Dendritic cell treated with granulocyte-macrophage colony-stimulating factor and Interleukin-4, amounts not matched to agents 40 ng/mL and 50 ng/mL, for 4 days (primary cell): ENCODE measurements at regions not wholly inside any gene's neighbourhood (a gene's known extent, or its start where the extent isn't known, plus 50 kb on each side); places are given as distances from the start of the nearest gene placed in this dataset.

ENCODE experiments used
- H3K27ac Mint-ChIP-seq: one replicate; pipeline ENCODE4 v1.8.0; 2022; ENCODE audit warnings: mild to moderate bottlenecking, mixed read lengths
- H3K27me3 Mint-ChIP-seq: one replicate; pipeline ENCODE4 v1.8.0; 2022; ENCODE audit warnings: mild to moderate bottlenecking, mixed read lengths
- H3K36me3 Mint-ChIP-seq: one replicate; pipeline ENCODE4 v1.8.0; 2022; ENCODE audit warnings: low read depth, mixed read lengths
- H3K4me1 Mint-ChIP-seq: one replicate; pipeline ENCODE4 v1.8.0; 2022; ENCODE audit warnings: low read depth, mixed read lengths
- H3K4me3 Mint-ChIP-seq: one replicate; pipeline ENCODE4 v1.8.0; 2022; ENCODE audit warnings: mild to moderate bottlenecking, moderate library complexity, mixed read lengths
- H3K9me3 Mint-ChIP-seq: one replicate; pipeline ENCODE4 v1.8.0; 2022; ENCODE audit warnings: mixed read lengths
- intact Hi-C: fragments of 100-400 bp; cut with micrococcal nuclease; formaldehyde crosslinking; loops from one replicate; pipeline ENCODE4 v1.15.0; 2022

- peaks cover 11% of the 10 kb centered on the region for H3K9me3 Mint-ChIP-seq
- H3K27ac Mint-ChIP-seq: no peak overlapping the region
- H3K36me3 Mint-ChIP-seq: no peaks in the 10 kb centered on the region
- peaks cover 29% of the 10 kb centered on the region for H3K4me1 Mint-ChIP-seq
- peaks cover 7% of the 10 kb centered on the region for H3K27me3 Mint-ChIP-seq
- no peak overlapping the region for H3K4me3 Mint-ChIP-seq
- intact Hi-C loops: no loop called here
Measured at GRCh38 chr5:68352166-68352565, 136.6 kb downstream of the PIK3R1 start.

- intact Hi-C loops: no loop called here
- H3K27me3 Mint-ChIP-seq: peaks cover 7% of the 10 kb centered on the region
- peaks cover 17% of the 10 kb centered on the region for H3K4me1 Mint-ChIP-seq
- no peaks in the 10 kb centered on the region for H3K36me3 Mint-ChIP-seq
- H3K9me3 Mint-ChIP-seq: no peaks in the 10 kb centered on the region
- H3K27ac Mint-ChIP-seq: no peak overlapping the region
- no peak overlapping the region for H3K4me3 Mint-ChIP-seq
Measured at GRCh38 chr5:68353605-68354004, 138.0 kb downstream of the PIK3R1 start.

- intact Hi-C loops: no loop called here
- no peak overlapping the region for H3K27ac Mint-ChIP-seq
- no peaks in the 10 kb centered on the region for H3K36me3 Mint-ChIP-seq
- no peaks in the 10 kb centered on the region for H3K9me3 Mint-ChIP-seq
- H3K4me3 Mint-ChIP-seq: no peak overlapping the region
- H3K27me3 Mint-ChIP-seq: peaks cover 7% of the 10 kb centered on the region
- peaks cover 17% of the 10 kb centered on the region for H3K4me1 Mint-ChIP-seq
Measured at GRCh38 chr5:68354315-68354714, 138.8 kb downstream of the PIK3R1 start.

- Mint-ChIP-seq H3K27me3 (peaks cover 8% of the 10 kb centered on the region), H3K36me3 (no peaks in the 10 kb centered on the region), H3K4me1 (peaks cover 21% of the 10 kb centered on the region), H3K4me3 (no peak overlapping the region), H3K27ac (no peak overlapping the region), H3K9me3 (no peaks in the 10 kb centered on the region)
- intact Hi-C loops: no loop called here
Measured at GRCh38 chr5:68356216-68356615, 140.7 kb downstream of the PIK3R1 start.

- Mint-ChIP-seq H3K27ac (no peak overlapping the region), H3K4me3 (no peak overlapping the region), H3K4me1 (peaks cover 21% of the 10 kb centered on the region), H3K36me3 (no peaks in the 10 kb centered on the region), H3K27me3 (peaks cover 8% of the 10 kb centered on the region), H3K9me3 (no peaks in the 10 kb centered on the region)
- intact Hi-C loops: no loop called here
Measured at GRCh38 chr5:68356623-68357022, 141.1 kb downstream of the PIK3R1 start.

GRCh38 chr5:68359699-68360098, 144.1 kb downstream of the PIK3R1 start:
- peaks cover 3% of the 10 kb centered on the region for H3K27me3 Mint-ChIP-seq
- intact Hi-C loops: no loop called here
- H3K4me3 Mint-ChIP-seq: no peak overlapping the region
- no peaks in the 10 kb centered on the region for H3K36me3 Mint-ChIP-seq
- H3K27ac Mint-ChIP-seq: no peak overlapping the region
- peaks cover 5% of the 10 kb centered on the region for H3K4me1 Mint-ChIP-seq
- no peaks in the 10 kb centered on the region for H3K9me3 Mint-ChIP-seq

GRCh38 chr5:68362331-68362730, 146.8 kb downstream of the PIK3R1 start:
- Mint-ChIP-seq H3K27ac (no peak overlapping the region), H3K4me3 (no peak overlapping the region), H3K36me3 (no peaks in the 10 kb centered on the region), H3K27me3 (peaks cover 2% of the 10 kb centered on the region), H3K9me3 (no peaks in the 10 kb centered on the region), H3K4me1 (peaks cover 4% of the 10 kb centered on the region)
- intact Hi-C loops: no loop called here

GRCh38 chr5:68365889-68366288, 150.3 kb downstream of the PIK3R1 start:
- Mint-ChIP-seq H3K4me3 (no peak overlapping the region), H3K36me3 (no peaks in the 10 kb centered on the region), H3K4me1 (peaks cover 24% of the 10 kb centered on the region), H3K9me3 (no peaks in the 10 kb centered on the region), H3K27ac (no peak overlapping the region), H3K27me3 (no peaks in the 10 kb centered on the region)
- intact Hi-C loops: no loop called here

- Mint-ChIP-seq H3K4me3 (no peak overlapping the region), H3K4me1 (peaks cover 33% of the 10 kb centered on the region), H3K36me3 (no peaks in the 10 kb centered on the region)
Measured at GRCh38 chr5:68367287-68367686, 151.7 kb downstream of the PIK3R1 start.

GRCh38 chr5:68367717-68368116, 152.2 kb downstream of the PIK3R1 start:
- intact Hi-C loops: no loop called here
- no peaks in the 10 kb centered on the region for H3K9me3 Mint-ChIP-seq
- H3K27ac Mint-ChIP-seq: no peak overlapping the region
- peaks cover 37% of the 10 kb centered on the region for H3K4me1 Mint-ChIP-seq
- H3K27me3 Mint-ChIP-seq: no peaks in the 10 kb centered on the region
- no peaks in the 10 kb centered on the region for H3K36me3 Mint-ChIP-seq
- H3K4me3 Mint-ChIP-seq: no peak overlapping the region

More at GRCh38 chr5:68367287-68367686, 151.7 kb downstream of the PIK3R1 start:
- no peak overlapping the region for H3K27ac Mint-ChIP-seq
- intact Hi-C loops: no loop called here
- no peaks in the 10 kb centered on the region for H3K27me3 Mint-ChIP-seq
- H3K9me3 Mint-ChIP-seq: no peaks in the 10 kb centered on the region

- no peak overlapping the region for H3K4me3 Mint-ChIP-seq
- no peaks in the 10 kb centered on the region for H3K27me3 Mint-ChIP-seq
- peaks cover 43% of the 10 kb centered on the region for H3K4me1 Mint-ChIP-seq
- H3K27ac Mint-ChIP-seq: no peak overlapping the region
- intact Hi-C loops: no loop called here
- H3K9me3 Mint-ChIP-seq: no peaks in the 10 kb centered on the region
- no peaks in the 10 kb centered on the region for H3K36me3 Mint-ChIP-seq
Measured at GRCh38 chr5:68368311-68369022, 152.9 kb downstream of the PIK3R1 start.

- Mint-ChIP-seq H3K4me1 (peaks cover 43% of the 10 kb centered on the region), H3K27me3 (no peaks in the 10 kb centered on the region), H3K27ac (peak overlapping the region; percentile 51), H3K4me3 (no peak overlapping the region), H3K9me3 (no peaks in the 10 kb centered on the region), H3K36me3 (no peaks in the 10 kb centered on the region)
- intact Hi-C loops: no loop called here
Measured at GRCh38 chr5:68369023-68369359, 153.4 kb downstream of the PIK3R1 start.

- H3K27me3 Mint-ChIP-seq: no peaks in the 10 kb centered on the region
- intact Hi-C loops: no loop called here
- peak overlapping the region; percentile 51 for H3K27ac Mint-ChIP-seq
- H3K36me3 Mint-ChIP-seq: no peaks in the 10 kb centered on the region
- no peaks in the 10 kb centered on the region for H3K9me3 Mint-ChIP-seq
- H3K4me1 Mint-ChIP-seq: peaks cover 43% of the 10 kb centered on the region
- H3K4me3 Mint-ChIP-seq: peak overlapping the region; percentile 39
Measured at GRCh38 chr5:68369457-68370125, 154.0 kb downstream of the PIK3R1 start.

GRCh38 chr5:68370196-68370595, 154.6 kb downstream of the PIK3R1 start:
- peaks cover 49% of the 10 kb centered on the region for H3K4me1 Mint-ChIP-seq
- no peaks in the 10 kb centered on the region for H3K9me3 Mint-ChIP-seq
- no peak overlapping the region for H3K4me3 Mint-ChIP-seq
- H3K27ac Mint-ChIP-seq: no peak overlapping the region
- H3K36me3 Mint-ChIP-seq: no peaks in the 10 kb centered on the region
- no peaks in the 10 kb centered on the region for H3K27me3 Mint-ChIP-seq
- intact Hi-C loops: no loop called here

- Mint-ChIP-seq H3K27ac (no peak overlapping the region), H3K4me3 (no peak overlapping the region), H3K36me3 (no peaks in the 10 kb centered on the region), H3K4me1 (peaks cover 55% of the 10 kb centered on the region), H3K27me3 (no peaks in the 10 kb centered on the region), H3K9me3 (no peaks in the 10 kb centered on the region)
- intact Hi-C loops: no loop called here
Measured at GRCh38 chr5:68371607-68372006, 156.1 kb downstream of the PIK3R1 start.
